HG03135 (cell line): ENCODE measurements at regions not wholly inside any gene's neighbourhood (a gene's known extent, or its start where the extent isn't known, plus 50 kb on each side); places are given as distances from the start of the nearest gene placed in this dataset.

ENCODE experiments used
- ATAC-seq: cut with Tn5 transposase; IDR thresholded peaks from one replicate; pipeline ENCODE4 v1.9.1; 2021; ENCODE audit warnings: mild to moderate bottlenecking, moderate library complexity; ENCODE audit not compliant: unreplicated experiment

DNA sequence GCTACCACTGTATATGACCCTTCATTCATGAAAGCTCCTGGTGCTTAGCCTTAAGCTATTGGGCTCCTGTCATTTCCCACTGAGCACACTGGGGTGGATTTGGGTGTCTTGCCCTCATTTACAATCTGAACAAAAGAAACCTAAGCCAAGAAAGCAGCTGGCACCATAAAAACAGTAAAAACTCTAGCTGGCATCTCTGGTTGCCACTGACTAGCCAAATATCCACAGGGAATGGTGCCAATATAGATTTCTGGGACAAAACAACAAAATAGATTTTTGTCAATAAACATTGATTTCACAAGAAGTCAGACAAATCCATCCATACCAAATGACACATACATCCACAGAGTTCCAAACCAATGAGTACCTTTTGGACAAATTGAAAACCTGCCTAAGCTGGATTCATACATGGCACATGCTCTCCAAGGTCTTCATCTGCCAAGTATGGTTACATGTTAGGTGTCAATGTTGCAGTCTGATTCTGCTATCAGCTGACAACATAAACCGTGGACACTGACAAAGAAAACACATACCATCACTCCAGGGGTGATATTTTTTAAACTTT is 1081.5 kb upstream of the ZEB2 start:
- no peak for ATAC-seq

- ATAC-seq, result no peak
These were observed 1080.9 kb upstream of the ZEB2 start for GRCh38 chr2:145600811-145601210.

GRCh38 chr2:145599756-145600155 is 1079.8 kb upstream of the ZEB2 start:
- no peak for ATAC-seq

DNA sequence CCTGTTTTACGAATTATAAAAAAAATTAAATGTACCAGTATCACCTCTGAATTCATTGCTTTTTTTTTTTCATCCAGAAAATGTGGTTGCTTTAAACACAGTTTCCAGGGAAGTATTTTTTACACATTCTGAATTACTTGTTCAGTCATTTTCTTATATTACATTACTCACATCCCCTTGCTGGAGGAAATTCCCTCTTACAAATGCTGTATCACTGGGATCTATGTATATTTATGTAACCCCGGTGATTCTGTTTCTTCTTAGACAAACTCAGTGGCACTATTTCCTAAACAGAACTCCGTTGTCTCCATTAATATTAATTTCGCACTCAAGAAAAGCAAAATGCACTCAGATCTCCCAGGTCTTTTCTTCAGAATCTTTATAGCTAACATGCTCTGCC is 1078.5 kb upstream of the ZEB2 start:
- ATAC-seq, result no peak

- no peak for ATAC-seq
These were observed 1077.9 kb upstream of the ZEB2 start for GRCh38 chr2:145597809-145598208.

GRCh38 chr2:145597006-145597405 is 1077.1 kb upstream of the ZEB2 start:
- no peak for ATAC-seq

DNA sequence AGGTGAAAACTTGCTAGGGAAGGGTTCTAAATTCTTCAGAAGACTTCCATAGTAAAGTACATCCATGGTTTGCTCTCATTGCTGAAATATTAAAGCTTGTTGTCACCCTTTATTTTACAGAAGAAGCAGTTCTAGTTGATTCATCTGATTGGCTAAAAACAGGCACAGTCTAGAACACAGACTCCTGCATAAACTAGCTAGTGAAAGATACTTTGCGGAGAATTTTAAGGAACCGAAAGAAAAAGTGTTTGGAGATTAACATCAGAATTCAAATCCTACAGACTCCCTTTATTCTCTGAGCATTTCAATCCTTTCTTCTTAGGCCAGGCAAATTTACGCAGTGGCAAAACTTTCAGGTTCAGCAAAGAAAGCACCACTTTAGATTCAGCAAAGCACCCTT is 1076.5 kb upstream of the ZEB2 start:
- ATAC-seq, result no peak

DNA sequence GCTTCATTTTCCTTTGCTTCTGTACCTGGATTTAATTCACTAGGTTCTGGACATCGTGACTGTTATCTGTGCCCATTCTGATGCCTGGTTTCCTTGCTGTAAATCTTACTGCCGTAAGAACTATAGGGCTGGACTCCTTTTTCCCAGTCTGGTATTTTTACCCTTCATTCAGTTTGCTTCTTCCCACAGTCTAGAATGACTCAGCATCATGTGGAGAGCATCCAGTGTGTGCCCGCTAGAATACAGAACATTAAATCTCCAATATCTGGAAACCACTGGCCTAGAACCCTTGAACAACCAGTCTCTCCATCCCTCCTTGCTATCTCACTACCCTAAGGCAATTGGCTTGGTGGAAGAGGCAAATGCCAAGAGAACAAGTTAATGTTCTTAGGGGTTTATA is 1075.4 kb upstream of the ZEB2 start:
- no peak for ATAC-seq

DNA sequence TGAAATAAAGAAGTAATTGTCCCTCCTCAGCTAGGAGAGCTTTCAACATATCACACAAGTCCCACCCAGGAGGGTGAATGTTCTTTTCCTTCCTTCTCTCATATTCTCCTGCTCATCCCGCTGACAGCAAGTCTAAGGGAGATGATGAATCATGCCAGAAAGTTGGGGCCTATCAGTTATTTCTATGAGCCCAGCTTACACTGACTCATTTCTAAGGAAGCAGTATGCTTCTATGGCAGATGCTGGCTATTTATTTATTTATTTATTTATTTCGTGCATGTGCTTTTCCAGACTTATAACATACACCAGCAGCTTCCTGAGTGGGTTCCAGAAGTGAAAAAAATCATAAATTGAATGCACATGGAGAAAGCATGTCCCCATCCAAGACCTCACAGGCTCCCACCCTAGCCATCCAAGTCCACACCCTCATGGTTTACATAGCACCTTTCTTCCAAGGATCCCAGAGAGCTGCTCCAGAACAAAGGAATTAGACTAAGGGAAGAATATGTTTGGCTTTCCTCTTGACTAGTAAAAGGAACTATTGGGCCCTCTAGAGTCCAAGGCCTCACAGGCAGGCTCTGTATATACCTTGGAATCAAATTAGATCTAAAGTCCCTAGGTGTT is 1074.2 kb upstream of the ZEB2 start:
- no peak for ATAC-seq

DNA sequence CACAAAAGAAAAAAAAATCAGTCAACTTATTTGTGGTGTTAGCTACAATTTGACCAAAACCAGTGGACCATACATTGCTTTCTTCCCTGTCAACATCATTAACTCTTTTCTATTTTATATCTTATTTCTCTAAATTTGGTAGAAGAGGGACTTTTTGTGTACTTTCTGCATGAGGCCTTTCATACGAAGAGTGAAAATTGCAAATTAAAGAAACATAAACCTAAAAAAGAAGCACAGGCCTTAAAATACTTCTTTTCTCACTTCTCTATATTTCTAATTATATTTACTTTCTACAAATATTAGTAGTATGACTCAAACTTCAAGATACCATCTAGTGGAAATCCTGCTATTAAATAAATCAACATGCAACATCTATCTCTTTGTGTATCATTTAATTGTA is 1073.4 kb upstream of the ZEB2 start:
- ATAC-seq, result peak; percentile 41

- ATAC-seq, result no peak
These were observed 1072.4 kb upstream of the ZEB2 start for GRCh38 chr2:145592361-145592760.

- ATAC-seq, result no peak
These were observed 1071.3 kb upstream of the ZEB2 start for GRCh38 chr2:145591109-145591809.

DNA sequence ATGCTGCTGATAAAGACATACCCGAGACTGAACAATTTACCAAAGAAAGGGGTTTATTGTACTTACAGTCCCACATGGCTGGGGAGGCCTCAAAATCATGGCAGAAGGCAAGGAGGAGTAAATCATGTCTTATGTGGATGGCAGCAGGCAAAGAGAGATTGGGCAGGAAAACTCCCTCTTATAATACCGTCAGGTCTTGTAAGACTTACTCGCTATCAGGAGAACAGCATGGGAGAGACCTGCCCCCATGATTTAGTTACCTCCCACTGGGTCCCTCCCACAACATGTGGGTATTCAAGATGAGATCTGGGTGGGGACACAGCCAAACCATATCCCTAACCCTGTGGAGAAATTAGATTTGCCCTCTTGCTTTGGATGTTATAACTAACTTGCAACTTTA is 1068.0 kb upstream of the ZEB2 start:
- no peak for ATAC-seq

DNA sequence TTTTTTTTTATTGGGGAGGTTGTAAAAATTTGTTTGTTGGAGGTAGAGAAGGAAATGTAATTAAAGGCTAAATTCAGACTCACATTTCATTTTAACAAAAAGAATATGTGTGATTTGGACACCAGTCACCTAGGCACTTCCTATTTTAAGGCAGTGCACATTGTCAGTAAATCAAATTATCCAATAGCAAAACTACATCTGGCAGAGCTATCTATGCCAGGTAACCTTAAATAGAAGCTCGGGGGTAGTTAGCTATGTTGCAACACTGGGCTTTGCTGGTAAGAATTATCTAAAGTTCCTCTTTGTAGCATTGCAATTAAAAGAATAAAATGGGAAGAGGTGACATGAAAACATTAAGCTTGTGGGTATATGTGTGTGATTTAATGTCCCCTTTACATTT is 1064.4 kb upstream of the ZEB2 start:
- ATAC-seq, result no peak

DNA sequence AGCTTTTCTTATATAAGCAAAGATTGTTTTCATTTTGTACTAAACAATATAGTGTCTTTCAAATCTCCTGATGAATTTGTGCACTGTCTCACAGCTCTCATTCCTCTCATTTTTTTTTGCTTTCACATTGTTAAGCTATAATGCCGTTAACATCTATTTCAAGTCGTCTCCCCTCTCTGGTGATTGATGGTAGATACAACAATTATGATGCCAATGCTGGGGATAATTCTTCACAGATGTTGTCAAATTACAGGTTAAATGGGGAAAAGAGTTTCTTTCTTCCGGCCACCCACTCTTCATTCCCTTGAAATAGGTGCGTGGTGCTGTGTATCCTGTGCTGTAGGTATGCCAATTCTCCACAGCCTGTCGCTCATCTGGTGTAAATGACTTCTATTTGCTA is 1053.7 kb upstream of the ZEB2 start:
- no peak for ATAC-seq

- ATAC-seq, result no peak
These were observed 1052.3 kb upstream of the ZEB2 start for GRCh38 chr2:145572238-145572637.

DNA sequence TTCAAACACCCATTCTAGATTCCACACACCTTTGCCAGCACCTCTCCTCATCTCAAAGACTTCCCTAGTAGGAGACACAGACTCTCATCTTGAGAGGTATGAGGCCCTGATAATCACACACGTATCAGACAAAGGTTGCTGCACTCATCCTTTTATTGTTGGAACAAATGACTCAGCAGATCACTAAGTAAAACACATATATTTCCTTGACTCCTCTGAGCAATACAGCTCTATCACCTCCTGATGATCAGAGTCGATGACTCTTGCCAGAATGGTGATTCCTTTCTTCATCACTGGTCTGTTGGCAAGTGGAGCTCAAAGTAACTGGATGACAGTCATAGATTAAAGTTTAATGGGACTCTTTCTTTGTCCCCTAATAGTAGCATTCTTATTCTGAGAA is 1049.2 kb upstream of the ZEB2 start:
- no peak for ATAC-seq

- ATAC-seq, result no peak
These were observed 1044.1 kb upstream of the ZEB2 start for GRCh38 chr2:145563741-145564615.

GRCh38 chr2:145561152-145561551 is 1041.2 kb upstream of the ZEB2 start:
- ATAC-seq, result no peak

DNA sequence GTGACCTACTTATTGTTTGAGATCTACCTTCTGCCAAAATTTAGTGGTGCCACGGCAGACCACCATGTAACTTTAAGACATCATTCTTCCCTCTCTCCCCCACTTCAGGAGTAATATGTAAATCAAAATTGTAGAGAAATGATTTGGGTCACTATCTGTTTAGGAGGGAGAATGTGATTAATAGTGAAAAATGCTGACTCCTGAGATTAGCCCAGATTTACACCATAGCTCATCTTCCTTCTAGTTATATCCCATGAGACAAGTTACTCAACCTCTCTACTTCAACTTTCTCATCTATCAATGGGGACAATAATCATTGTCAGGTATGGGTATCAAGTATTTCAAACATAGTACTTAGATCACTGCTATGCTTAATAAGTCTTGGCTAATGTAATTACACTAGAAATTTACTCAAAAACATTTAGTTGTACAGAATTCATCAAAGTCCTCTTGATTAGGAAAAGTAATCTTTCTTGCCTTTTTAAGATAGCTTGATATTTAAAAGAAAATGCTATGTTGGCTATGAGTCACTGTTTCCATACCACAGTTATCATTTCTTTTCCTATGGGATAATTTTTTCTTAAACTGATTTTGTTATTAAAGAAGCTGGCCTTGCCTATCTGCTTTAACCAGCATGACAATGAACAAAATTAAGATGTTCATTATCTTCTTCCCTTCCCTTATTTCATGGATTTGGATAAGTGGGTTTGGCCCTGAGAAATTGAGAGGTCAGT is 1038.9 kb upstream of the ZEB2 start:
- ATAC-seq, result no peak

GRCh38 chr2:145555360-145555759 is 1035.4 kb upstream of the ZEB2 start:
- no peak for ATAC-seq
